Neural progenitor cell (in vitro differentiated cells): ENCODE measurements at regions not wholly inside any gene's neighbourhood (a gene's known extent, or its start where the extent isn't known, plus 50 kb on each side); places are given as distances from the start of the nearest gene placed in this dataset.

Experiments used
- DNase-seq: peaks from one replicate; pipeline ENCODE4 v3.0.0-alpha.2; 2016; ENCODE audit warnings: low spot score
- H2AFZ ChIP-seq: fragments of 200-600 bp; sonication (generic); replicated peaks from 2 replicates; pipeline ENCODE4 v1.6.1; 2016; ENCODE audit warnings: antibody characterized with exemption
- H3F3A ChIP-seq: fragments of 200-600 bp; sonication (generic); 2 replicates; pipeline ENCODE4 v1.6.1; 2016; ENCODE audit warnings: antibody characterized with exemption, low read depth
- H3K27ac ChIP-seq: fragments of 200-600 bp; sonication (generic); 2 replicates; pipeline ENCODE4 v1.5.1; 2016; ENCODE audit warnings: mild to moderate bottlenecking
- H3K27me3 ChIP-seq: fragments of 200-600 bp; sonication (generic); 2 replicates; pipeline ENCODE4 v1.6.1; 2016; ENCODE audit warnings: mild to moderate bottlenecking, moderate library complexity
- H3K36me3 ChIP-seq: fragments of 200-600 bp; sonication (generic); 2 replicates; pipeline ENCODE4 v1.5.1; 2016
- H3K4me1 ChIP-seq: fragments of 200-600 bp; sonication (generic); 2 replicates; pipeline ENCODE4 v1.6.1; 2016; ENCODE audit warnings: mixed run types
- H3K4me2 ChIP-seq: fragments of 200-600 bp; sonication (generic); 2 replicates; pipeline ENCODE4 v1.6.1; 2016
- H3K4me3 ChIP-seq: fragments of 200-600 bp; sonication (generic); 2 replicates; pipeline ENCODE4 v1.5.1; 2016
- H3K79me2 ChIP-seq: fragments of 200-600 bp; sonication (generic); 2 replicates; pipeline ENCODE4 v1.6.1; 2016; ENCODE audit warnings: low read depth
- H3K9ac ChIP-seq: fragments of 200-600 bp; sonication (generic); 2 replicates; pipeline ENCODE4 v1.6.1; 2016
- H3K9me3 ChIP-seq: fragments of 200-600 bp; sonication (generic); 2 replicates; pipeline ENCODE4 v1.5.1; 2016; ENCODE audit warnings: low read depth
- H4K20me1 ChIP-seq: fragments of 200-600 bp; sonication (generic); 2 replicates; pipeline ENCODE4 v1.6.1; 2016; ENCODE audit warnings: low read depth
- H3K27ac Mint-ChIP-seq: 3 replicates; pipeline ENCODE4 v1.8.0; 2021; ENCODE audit warnings: mixed read lengths
- H3K27me3 Mint-ChIP-seq: 2 replicates; pipeline ENCODE4 v1.8.0; 2022; ENCODE audit warnings: low read depth, mild to moderate bottlenecking, inconsistent platforms, moderate library complexity, mixed read lengths; ENCODE audit not compliant: insufficient read depth
- H3K36me3 Mint-ChIP-seq: 3 replicates; pipeline ENCODE4 v1.8.0; 2021; ENCODE audit warnings: mixed read lengths
- H3K4me1 Mint-ChIP-seq: 3 replicates; pipeline ENCODE4 v1.8.0; 2021; ENCODE audit warnings: mixed read lengths
- H3K4me3 Mint-ChIP-seq: 3 replicates; pipeline ENCODE4 v1.8.0; 2021; ENCODE audit warnings: mild to moderate bottlenecking, moderate library complexity, mixed read lengths
- H3K9me3 Mint-ChIP-seq: 3 replicates; pipeline ENCODE4 v1.8.0; 2020; ENCODE audit warnings: mixed read lengths
- CTCF ChIP-seq: fragments of 200-600 bp; sonication (generic); IDR thresholded peaks from 2 replicates; pipeline ENCODE4 v1.5.1; 2017; ENCODE audit warnings: antibody characterized with exemption, mild to moderate bottlenecking
- EZH2 ChIP-seq: fragments of 200-600 bp; sonication (generic); IDR thresholded peaks from 2 replicates; pipeline ENCODE4 v1.6.1; 2017; ENCODE audit warnings: antibody characterized with exemption, mild to moderate bottlenecking, moderate library complexity
- EZH2phosphoT487 ChIP-seq: fragments of 200-600 bp; sonication (generic); IDR thresholded peaks from 2 replicates; pipeline ENCODE4 v1.6.1; 2017; ENCODE audit warnings: antibody characterized with exemption

- Histone ChIP-seq H4K20me1 (no peaks in the 10 kb centered on the region), H3K27me3 (no peaks in the 10 kb centered on the region), H3K9ac (no peak overlapping the region), H3K4me2 (no peak overlapping the region), H3K27ac (no peak overlapping the region), H3K9me3 (no peaks in the 10 kb centered on the region), H3K4me1 (peaks cover 17% of the 10 kb centered on the region), H3K79me2 (no peaks in the 10 kb centered on the region), H3K4me3 (no peak overlapping the region), H2AFZ (no peak overlapping the region), H3F3A (no peaks in the 10 kb centered on the region), H3K36me3 (no peaks in the 10 kb centered on the region)
- H3K27me3 Mint-ChIP-seq: no peaks in the 10 kb centered on the region
- no peak overlapping the region for H3K27ac Mint-ChIP-seq
- peak; percentile 10 for DNase-seq
- H3K9me3 Mint-ChIP-seq: no peaks in the 10 kb centered on the region
- H3K4me3 Mint-ChIP-seq: no peak overlapping the region
- peaks cover 19% of the 10 kb centered on the region for H3K4me1 Mint-ChIP-seq
- TF ChIP-seq CTCF (no peak), EZH2phosphoT487 (no peak), EZH2 (no peak)
- no peaks in the 10 kb centered on the region for H3K36me3 Mint-ChIP-seq
Measured at GRCh38 chr3:176663387-176663786, 533.9 kb downstream of the TBL1XR1 start.

GRCh38 chr3:176661432-176661964 lies 535.8 kb downstream of the TBL1XR1 start:
- Histone ChIP-seq H3K4me1 (peaks cover 17% of the 10 kb centered on the region), H2AFZ (no peak overlapping the region), H3K36me3 (no peaks in the 10 kb centered on the region), H3K9me3 (no peaks in the 10 kb centered on the region), H3K4me3 (no peak overlapping the region), H3K79me2 (no peaks in the 10 kb centered on the region), H3K27ac (no peak overlapping the region), H4K20me1 (no peaks in the 10 kb centered on the region), H3K4me2 (no peak overlapping the region), H3K9ac (no peak overlapping the region), H3K27me3 (no peaks in the 10 kb centered on the region), H3F3A (no peaks in the 10 kb centered on the region)
- no peak overlapping the region for H3K27ac Mint-ChIP-seq
- H3K4me1 Mint-ChIP-seq: peaks cover 19% of the 10 kb centered on the region
- DNase-seq: no peak
- TF ChIP-seq EZH2: no peak
- no peak for TF ChIP-seq EZH2phosphoT487
- TF ChIP-seq CTCF: no peak
- no peaks in the 10 kb centered on the region for H3K27me3 Mint-ChIP-seq
- no peaks in the 10 kb centered on the region for H3K36me3 Mint-ChIP-seq
- no peak overlapping the region for H3K4me3 Mint-ChIP-seq
- no peaks in the 10 kb centered on the region for H3K9me3 Mint-ChIP-seq

DNA sequence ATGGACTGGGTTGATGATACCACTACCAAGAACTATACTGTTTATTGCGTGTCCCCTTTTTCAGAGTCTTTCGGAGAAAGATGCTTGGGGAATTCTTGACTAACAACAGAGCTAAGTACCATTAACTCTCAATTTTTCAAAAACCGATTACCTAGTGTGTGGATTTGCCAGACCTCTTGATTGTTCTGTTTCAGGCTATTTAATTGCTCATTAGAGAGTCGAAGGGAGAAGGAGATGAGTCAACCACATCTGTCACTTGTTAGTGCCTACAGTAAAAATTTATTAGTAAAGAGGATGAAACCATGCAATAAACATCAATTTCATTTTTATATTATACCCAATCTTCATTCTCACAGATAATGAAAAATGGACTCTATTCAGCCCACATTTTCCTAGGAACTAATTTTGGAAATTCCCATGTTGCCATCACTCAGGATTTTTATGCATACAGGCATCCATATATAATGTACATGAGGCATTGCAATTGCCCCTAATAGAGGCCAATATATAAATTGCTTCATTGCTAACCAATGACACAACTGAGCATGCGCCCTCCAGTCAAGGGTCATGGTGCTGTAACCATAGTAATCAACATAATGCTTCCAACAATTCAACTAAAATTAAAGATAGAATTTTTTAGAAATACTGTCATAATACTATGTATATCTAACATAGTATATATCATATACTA lies 541.7 kb downstream of the TBL1XR1 start:
- Mint-ChIP-seq H3K4me1 (no peaks in the 10 kb centered on the region), H3K9me3 (peaks cover 3% of the 10 kb centered on the region), H3K4me3 (no peak overlapping the region), H3K27ac (no peak overlapping the region), H3K27me3 (no peaks in the 10 kb centered on the region), H3K36me3 (no peaks in the 10 kb centered on the region)
- H3K4me3 ChIP-seq: no peak overlapping the region
- DNase-seq: no peak
- no peaks in the 10 kb centered on the region for H3F3A ChIP-seq
- no peaks in the 10 kb centered on the region for H3K36me3 ChIP-seq
- no peaks in the 10 kb centered on the region for H4K20me1 ChIP-seq
- no peak overlapping the region for H2AFZ ChIP-seq
- no peaks in the 10 kb centered on the region for H3K9me3 ChIP-seq
- H3K4me1 ChIP-seq: no peaks in the 10 kb centered on the region
- TF ChIP-seq EZH2 (no peak), CTCF (no peak), EZH2phosphoT487 (no peak)
- no peaks in the 10 kb centered on the region for H3K27me3 ChIP-seq
- no peaks in the 10 kb centered on the region for H3K79me2 ChIP-seq
- no peak overlapping the region for H3K9ac ChIP-seq
- H3K4me2 ChIP-seq: no peak overlapping the region
- H3K27ac ChIP-seq: no peak overlapping the region
